Suprapubic skin (tissue), 4 donors: ENCODE measurements at regions not wholly inside any gene's neighbourhood (a gene's known extent, or its start where the extent isn't known, plus 50 kb on each side); places are given as distances from the start of the nearest gene placed in this dataset.

Source experiments
- DNase-seq, 2 donors: peaks; one replicate each; pipeline ENCODE4 v3.0.0-alpha.2; 2019; ENCODE audit warnings: low spot score in 2 of 2
- H3K27ac ChIP-seq: fragments of 200-600 bp; sonication (generic); one replicate; pipeline ENCODE4 v1.5.1; 2019
- H3K27me3 ChIP-seq: fragments of 200-600 bp; sonication (generic); one replicate; pipeline ENCODE4 v1.5.1; 2019
- H3K36me3 ChIP-seq: fragments of 200-600 bp; sonication (generic); one replicate; pipeline ENCODE4 v1.5.1; 2019
- H3K4me1 ChIP-seq: fragments of 200-600 bp; sonication (generic); one replicate; pipeline ENCODE4 v1.5.1; 2019
- H3K4me3 ChIP-seq: fragments of 200-600 bp; sonication (generic); one replicate; pipeline ENCODE4 v1.5.1; 2019; ENCODE audit warnings: mild to moderate bottlenecking
- H3K9me3 ChIP-seq: fragments of 200-600 bp; sonication (generic); one replicate; pipeline ENCODE4 v1.5.1; 2019
- EP300 ChIP-seq: sonication (generic); formaldehyde crosslinking; IDR thresholded peaks from one replicate; pipeline ENCODE4 v1.6.1; 2017; ENCODE audit warnings: antibody characterized with exemption
- POLR2A ChIP-seq, 2 donors: fragments of 450-650 bp; IDR thresholded peaks; one replicate each; pipeline ENCODE4 v1.6.1; 2017; ENCODE audit warnings: antibody characterized with exemption in 2 of 2, mild to moderate bottlenecking in 2 of 2, moderate library complexity in 2 of 2
- POLR2AphosphoS5 ChIP-seq, 3 donors: sonication (generic); formaldehyde crosslinking; IDR thresholded peaks; one replicate each; pipeline ENCODE4 v1.6.1; 2017; ENCODE audit warnings: antibody characterized with exemption in 3 of 3
- WGBS: methylation state at CpG from one replicate; pipeline ENCODE4 v1.1.5; 2018; 5-methylcytosine and 5-hydroxymethylcytosine counted together
- TF ChIP-seq, protein P1 (sequence below), 2 donors: fragments of 200-600 bp in 1 of 2; fragments of 450-650 bp in 1 of 2; sonication (generic) in 1 of 2; IDR thresholded peaks; one replicate each; pipeline ENCODE4 v1.5.1; 2016 to 2019; ENCODE audit warnings: antibody characterized with exemption in 2 of 2, mild to moderate bottlenecking in 1 of 2, moderate library complexity in 1 of 2

DNA sequence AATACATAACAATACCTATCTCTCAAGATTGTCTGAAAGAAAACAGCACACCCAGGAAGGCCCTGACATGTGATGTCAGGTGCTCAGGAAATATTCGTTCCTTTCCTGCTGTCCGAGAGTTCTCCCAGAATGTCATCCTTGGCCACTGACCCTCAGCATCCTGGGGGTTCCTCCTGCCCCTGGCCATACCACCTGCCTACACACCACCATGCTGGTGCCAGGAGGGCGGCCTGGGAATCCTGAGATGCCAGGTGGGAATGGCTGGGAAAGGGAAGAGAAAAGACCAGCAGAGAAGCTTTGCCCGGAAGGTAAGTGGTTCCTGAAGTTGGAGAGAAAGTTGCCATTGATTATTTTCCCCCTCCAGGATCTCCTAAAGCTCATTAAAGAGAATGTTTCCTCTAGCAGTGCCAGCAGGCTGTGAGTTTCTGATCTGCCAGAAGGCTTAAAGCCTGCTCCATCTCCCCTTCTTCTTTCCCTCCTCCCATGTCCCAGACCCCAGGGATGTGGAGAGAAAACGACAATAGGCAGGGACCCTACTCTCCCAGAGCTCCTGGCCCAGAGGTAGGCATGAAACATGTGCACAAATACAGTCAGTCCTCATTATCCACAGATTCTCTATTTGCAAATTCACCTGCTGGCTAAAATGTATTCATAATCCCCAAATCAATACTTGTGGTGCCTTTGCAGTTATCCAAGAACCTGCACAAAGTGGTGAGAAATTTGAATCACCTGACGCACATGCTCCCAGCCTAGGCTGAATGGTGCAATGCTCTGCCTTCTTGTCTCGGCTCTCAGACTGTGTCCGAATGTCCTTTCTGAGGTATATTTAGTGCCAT is 147.1 kb upstream of the MYCN start:
- TF ChIP-seq, protein P1, sequence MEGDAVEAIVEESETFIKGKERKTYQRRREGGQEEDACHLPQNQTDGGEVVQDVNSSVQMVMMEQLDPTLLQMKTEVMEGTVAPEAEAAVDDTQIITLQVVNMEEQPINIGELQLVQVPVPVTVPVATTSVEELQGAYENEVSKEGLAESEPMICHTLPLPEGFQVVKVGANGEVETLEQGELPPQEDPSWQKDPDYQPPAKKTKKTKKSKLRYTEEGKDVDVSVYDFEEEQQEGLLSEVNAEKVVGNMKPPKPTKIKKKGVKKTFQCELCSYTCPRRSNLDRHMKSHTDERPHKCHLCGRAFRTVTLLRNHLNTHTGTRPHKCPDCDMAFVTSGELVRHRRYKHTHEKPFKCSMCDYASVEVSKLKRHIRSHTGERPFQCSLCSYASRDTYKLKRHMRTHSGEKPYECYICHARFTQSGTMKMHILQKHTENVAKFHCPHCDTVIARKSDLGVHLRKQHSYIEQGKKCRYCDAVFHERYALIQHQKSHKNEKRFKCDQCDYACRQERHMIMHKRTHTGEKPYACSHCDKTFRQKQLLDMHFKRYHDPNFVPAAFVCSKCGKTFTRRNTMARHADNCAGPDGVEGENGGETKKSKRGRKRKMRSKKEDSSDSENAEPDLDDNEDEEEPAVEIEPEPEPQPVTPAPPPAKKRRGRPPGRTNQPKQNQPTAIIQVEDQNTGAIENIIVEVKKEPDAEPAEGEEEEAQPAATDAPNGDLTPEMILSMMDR (IDR thresholded peaks at IDR 0.05): no peak
- no peak for TF ChIP-seq POLR2A (IDR thresholded peaks at IDR 0.05)
- TF ChIP-seq EP300: no peak
- TF ChIP-seq POLR2AphosphoS5 (IDR thresholded peaks at IDR 0.05): no peak
- no peaks in the 10 kb centered on the region for H3K36me3 ChIP-seq
- H3K4me3 ChIP-seq: no peak overlapping the region
- no peak overlapping the region for H3K27ac ChIP-seq
- H3K9me3 ChIP-seq: no peaks in the 10 kb centered on the region
- DNase-seq: no peak
- H3K4me1 ChIP-seq: no peaks in the 10 kb centered on the region
- H3K27me3 ChIP-seq: peaks cover 5% of the 10 kb centered on the region
- WGBS: 80% methylated on average over 8 of the region's 8 CpGs

DNA sequence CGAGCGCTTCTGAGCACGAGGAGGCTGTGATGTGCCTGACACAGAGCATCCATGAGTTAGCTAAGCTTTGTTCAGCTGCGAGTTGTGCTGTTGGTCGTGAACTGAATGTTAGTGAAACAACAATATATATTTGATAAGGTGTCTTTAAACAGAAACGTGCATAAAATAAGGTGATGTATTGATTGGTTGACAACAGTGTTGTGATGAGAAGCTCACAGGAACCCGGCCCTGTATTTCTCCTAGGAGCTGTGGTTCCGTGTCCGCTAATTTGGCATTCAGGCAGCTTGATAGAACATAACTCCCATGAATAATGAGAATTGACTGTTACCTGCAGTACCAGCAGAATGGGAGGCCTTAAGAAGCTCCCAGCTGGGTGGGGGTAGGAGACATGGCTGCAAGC is 146.4 kb upstream of the MYCN start:
- Histone ChIP-seq H3K4me3 (no peak overlapping the region), H3K27ac (no peak overlapping the region), H3K27me3 (peaks cover 5% of the 10 kb centered on the region), H3K9me3 (no peaks in the 10 kb centered on the region), H3K36me3 (no peaks in the 10 kb centered on the region), H3K4me1 (no peaks in the 10 kb centered on the region)
- DNase-seq: no peak
- TF ChIP-seq, protein P1 (IDR thresholded peaks at IDR 0.05): no peak
- no peak for TF ChIP-seq POLR2AphosphoS5 (IDR thresholded peaks at IDR 0.05)
- TF ChIP-seq EP300: no peak
- no peak for TF ChIP-seq POLR2A (IDR thresholded peaks at IDR 0.05)
- 95% methylated on average over 9 of the region's 9 CpGs for WGBS

DNA sequence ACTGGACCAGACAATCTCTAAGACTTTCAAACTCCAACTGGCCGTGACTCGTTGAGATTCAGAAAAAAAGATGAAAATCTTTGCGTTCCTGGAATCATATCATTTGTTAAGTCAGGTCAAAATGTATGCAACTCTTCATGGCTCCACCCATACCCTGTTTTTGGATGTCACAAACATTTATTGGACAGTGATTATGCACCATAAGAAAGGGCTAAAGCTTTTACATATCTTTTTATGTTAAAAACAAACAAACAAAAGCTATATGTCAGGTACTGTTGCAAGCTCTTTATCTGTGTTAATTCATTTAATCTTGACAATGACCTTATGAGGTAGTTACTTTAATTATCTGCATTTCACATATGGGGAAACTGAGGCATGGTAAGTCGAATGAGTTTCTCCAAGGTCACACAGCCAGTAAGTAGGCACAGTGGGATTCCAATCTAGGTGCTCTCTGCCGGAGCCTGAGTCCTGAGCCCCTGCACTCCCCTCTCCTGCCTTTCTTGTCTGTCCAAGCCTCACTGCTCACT is 145.7 kb upstream of the MYCN start:
- DNase-seq: no peak
- Histone ChIP-seq H3K27me3 (peaks cover 5% of the 10 kb centered on the region), H3K27ac (no peak overlapping the region), H3K4me3 (no peak overlapping the region), H3K9me3 (no peaks in the 10 kb centered on the region), H3K36me3 (no peaks in the 10 kb centered on the region), H3K4me1 (no peaks in the 10 kb centered on the region)
- TF ChIP-seq POLR2A (IDR thresholded peaks at IDR 0.05) (no peak), EP300 (no peak), POLR2AphosphoS5 (IDR thresholded peaks at IDR 0.05) (no peak)
- TF ChIP-seq, protein P1 (IDR thresholded peaks at IDR 0.05): no peak
- WGBS: 81% methylated on average over 5 of the region's 5 CpGs

DNA sequence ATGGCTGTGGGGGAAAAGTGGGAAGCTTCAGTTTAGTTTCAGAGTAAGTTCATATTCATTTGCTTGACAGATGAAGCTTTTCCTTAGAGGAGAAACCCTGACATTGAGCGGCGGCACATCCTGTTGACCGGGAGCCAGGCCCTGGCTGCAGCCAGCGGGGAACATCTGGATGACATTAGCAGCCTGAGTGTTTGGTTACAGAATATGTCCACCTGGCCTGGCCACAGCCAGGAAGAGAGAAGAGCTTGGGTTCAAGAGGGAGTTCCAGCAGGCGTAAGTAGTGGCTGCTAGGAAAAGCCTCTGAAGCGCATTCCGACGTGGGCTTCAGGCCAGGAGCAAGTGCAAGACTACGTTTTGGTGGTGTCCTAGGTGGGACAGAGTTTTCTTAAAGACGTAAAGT is 144.9 kb upstream of the MYCN start:
- H3K4me3 ChIP-seq: no peak overlapping the region
- DNase-seq: no peak
- H3K4me1 ChIP-seq: no peaks in the 10 kb centered on the region
- no peak overlapping the region for H3K27ac ChIP-seq
- no peaks in the 10 kb centered on the region for H3K9me3 ChIP-seq
- WGBS: 53% methylated on average over 10 of the region's 10 CpGs
- no peaks in the 10 kb centered on the region for H3K36me3 ChIP-seq
- peaks cover 5% of the 10 kb centered on the region for H3K27me3 ChIP-seq
- TF ChIP-seq, protein P1 (IDR thresholded peaks at IDR 0.05): no peak
- TF ChIP-seq POLR2A (IDR thresholded peaks at IDR 0.05) (no peak), EP300 (no peak), POLR2AphosphoS5 (IDR thresholded peaks at IDR 0.05) (no peak)

DNA sequence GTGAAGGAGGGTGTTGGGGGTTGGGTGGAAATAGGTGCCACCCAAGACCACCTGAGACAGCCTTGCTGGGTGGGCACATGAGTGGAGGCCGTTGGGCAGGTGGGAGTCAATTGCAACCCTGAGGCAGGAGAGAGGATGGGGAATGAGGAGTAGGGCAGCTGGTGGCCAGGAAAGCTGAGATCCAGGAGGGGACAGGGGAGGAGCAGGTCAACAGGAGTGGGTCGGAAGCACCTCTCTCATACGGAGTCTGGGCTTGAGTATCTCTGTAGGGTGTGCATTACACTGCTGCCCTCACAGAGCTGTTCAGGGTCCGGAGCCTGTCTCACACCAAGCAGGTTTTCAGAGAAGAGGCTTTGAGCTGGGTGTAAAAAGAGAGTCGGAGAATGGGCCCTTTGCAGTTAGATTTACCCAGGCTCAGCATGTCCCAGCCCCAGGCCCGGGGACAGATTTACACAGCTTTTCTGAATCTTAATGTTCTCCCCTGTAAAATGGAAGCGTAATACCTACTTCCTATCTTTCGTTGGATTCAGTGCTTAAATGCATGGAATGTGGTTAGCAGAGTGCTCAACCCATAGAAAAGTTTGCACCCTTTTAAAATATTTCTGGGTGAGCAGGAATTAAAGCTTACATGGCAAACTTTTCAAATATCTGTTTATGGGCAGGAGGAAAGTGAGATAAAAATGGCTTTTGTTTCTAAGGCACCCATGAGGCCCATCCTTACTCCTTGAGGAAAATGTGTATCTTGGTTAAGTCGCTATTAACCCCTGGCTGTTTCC is 144.0 kb upstream of the MYCN start:
- Histone ChIP-seq H3K4me3 (no peak overlapping the region), H3K9me3 (no peaks in the 10 kb centered on the region), H3K4me1 (no peaks in the 10 kb centered on the region), H3K36me3 (no peaks in the 10 kb centered on the region), H3K27me3 (peaks cover 7% of the 10 kb centered on the region), H3K27ac (no peak overlapping the region)
- DNase-seq: no peak
- WGBS: 89% methylated on average over 9 of the region's 9 CpGs
- TF ChIP-seq, protein P1 (IDR thresholded peaks at IDR 0.05): no peak
- TF ChIP-seq POLR2AphosphoS5 (IDR thresholded peaks at IDR 0.05): no peak
- no peak for TF ChIP-seq POLR2A (IDR thresholded peaks at IDR 0.05)
- TF ChIP-seq EP300: no peak
